Left lung (tissue), 4 donors: ENCODE measurements at regions not wholly inside any gene's neighbourhood (a gene's known extent, or its start where the extent isn't known, plus 50 kb on each side); places are given as distances from the start of the nearest gene placed in this dataset.

ENCODE experiments used
- ATAC-seq: fragments of 200-7000 bp; cut with Tn5 transposase; one replicate; pipeline ENCODE4 v1.9.1; 2020; ENCODE audit warnings: moderate library complexity
- DNase-seq, 4 donors: peaks; one replicate each; pipeline ENCODE4 v3.0.0-alpha.2; 2013 to 2020
- H3K27ac ChIP-seq, 2 donors: fragments of 200-600 bp; sonication (generic) in 1 of 2; one replicate each; pipeline versions ENCODE4 v1.5.0 to v1.8.0; 2020 to 2021
- H3K27me3 ChIP-seq, 2 donors: fragments of 200-600 bp; sonication (generic) in 1 of 2; one replicate each; pipeline versions ENCODE4 v1.5.0 to v1.8.0; 2020 to 2021
- H3K36me3 ChIP-seq, 2 donors: fragments of 200-600 bp; sonication (generic) in 1 of 2; one replicate each; pipeline versions ENCODE4 v1.5.0 to v1.8.0; 2020 to 2021
- H3K4me1 ChIP-seq, 2 donors: fragments of 200-600 bp; one replicate each; pipeline ENCODE4 v1.8.0; 2021
- H3K4me3 ChIP-seq, 2 donors: fragments of 200-600 bp; sonication (generic) in 1 of 2; one replicate each; pipeline versions ENCODE4 v1.5.0 to v1.8.0; 2020 to 2021; ENCODE audit warnings: mild to moderate bottlenecking in 1 of 2
- H3K9me3 ChIP-seq, 2 donors: fragments of 200-600 bp; sonication (generic) in 1 of 2; one replicate each; pipeline versions ENCODE4 v1.5.0 to v1.8.0; 2020 to 2021
- intact Hi-C, 2 donors: fragments of 100-400 bp; cut with DNase I; formaldehyde crosslinking; loops; one replicate each; pipeline versions ENCODE4 v1.11.2 to v1.14.2; 2022
- TF ChIP-seq, protein P1 (sequence below), 2 donors: fragments of 200-600 bp; sonication (generic) in 1 of 2; IDR thresholded peaks; one replicate each; pipeline versions ENCODE4 v1.5.0 to v1.8.0; 2021; ENCODE audit warnings: antibody characterized with exemption in 2 of 2
- donor health status: DM: no; HTN: yes; CAD: no.
- donor health status: DM: no; HTN: no; CAD: no.

DNA sequence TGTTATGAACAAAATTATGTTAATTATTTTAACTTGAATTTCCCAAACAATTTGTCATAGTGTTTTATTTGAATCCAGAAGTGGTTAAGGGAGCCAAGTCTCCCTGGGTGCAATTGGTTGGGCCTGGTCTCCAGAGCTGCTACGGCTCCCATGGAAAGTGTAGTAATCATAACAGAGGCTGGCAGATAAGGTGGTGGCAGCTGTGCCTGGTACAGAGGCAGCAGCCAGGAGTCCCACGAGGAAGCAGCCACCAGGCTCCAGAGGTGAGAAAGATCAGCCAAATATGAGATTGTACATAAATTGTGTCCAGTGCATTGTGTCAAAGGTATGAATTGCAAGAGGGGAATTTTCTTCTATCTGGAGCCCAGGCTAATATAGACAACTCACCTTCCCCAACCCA lies 368.9 kb upstream of the PTBP2 start:
- Histone ChIP-seq H3K9me3 (no peaks in the 10 kb centered on the region), H3K27me3 (no peaks in the 10 kb centered on the region), H3K4me3 (no peak overlapping the region), H3K4me1 (no peaks in the 10 kb centered on the region), H3K27ac (no peak overlapping the region), H3K36me3 (no peaks in the 10 kb centered on the region)
- DNase-seq = no peak
- intact Hi-C loops = no loop called here
- ATAC-seq = no peak
- TF ChIP-seq, protein P1, sequence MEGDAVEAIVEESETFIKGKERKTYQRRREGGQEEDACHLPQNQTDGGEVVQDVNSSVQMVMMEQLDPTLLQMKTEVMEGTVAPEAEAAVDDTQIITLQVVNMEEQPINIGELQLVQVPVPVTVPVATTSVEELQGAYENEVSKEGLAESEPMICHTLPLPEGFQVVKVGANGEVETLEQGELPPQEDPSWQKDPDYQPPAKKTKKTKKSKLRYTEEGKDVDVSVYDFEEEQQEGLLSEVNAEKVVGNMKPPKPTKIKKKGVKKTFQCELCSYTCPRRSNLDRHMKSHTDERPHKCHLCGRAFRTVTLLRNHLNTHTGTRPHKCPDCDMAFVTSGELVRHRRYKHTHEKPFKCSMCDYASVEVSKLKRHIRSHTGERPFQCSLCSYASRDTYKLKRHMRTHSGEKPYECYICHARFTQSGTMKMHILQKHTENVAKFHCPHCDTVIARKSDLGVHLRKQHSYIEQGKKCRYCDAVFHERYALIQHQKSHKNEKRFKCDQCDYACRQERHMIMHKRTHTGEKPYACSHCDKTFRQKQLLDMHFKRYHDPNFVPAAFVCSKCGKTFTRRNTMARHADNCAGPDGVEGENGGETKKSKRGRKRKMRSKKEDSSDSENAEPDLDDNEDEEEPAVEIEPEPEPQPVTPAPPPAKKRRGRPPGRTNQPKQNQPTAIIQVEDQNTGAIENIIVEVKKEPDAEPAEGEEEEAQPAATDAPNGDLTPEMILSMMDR (IDR thresholded peaks at IDR 0.05) = no peak

DNA sequence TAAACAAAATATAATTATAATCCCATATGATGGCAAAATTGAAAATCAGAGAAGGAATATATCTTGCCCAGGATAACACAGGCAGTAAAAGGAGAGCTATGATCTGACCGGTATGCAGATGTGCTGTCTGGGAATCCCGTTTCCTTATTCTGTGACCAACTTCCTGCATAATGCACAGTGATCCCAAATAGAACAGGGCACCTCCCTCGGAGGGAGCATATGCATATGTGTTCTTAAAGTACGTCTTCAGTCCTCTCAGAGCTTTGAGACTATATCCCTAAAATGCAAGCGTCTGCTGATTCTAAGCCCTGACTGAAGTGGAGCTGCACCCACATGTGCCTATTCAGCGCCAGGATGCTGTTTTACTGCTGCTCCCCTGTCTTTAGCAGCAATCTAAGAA lies 366.1 kb upstream of the PTBP2 start:
- Histone ChIP-seq H3K4me3 (no peak overlapping the region), H3K4me1 (peaks cover 0 to 3% of the 10 kb centered on the region in 2 donors), H3K9me3 (no peaks in the 10 kb centered on the region), H3K27me3 (no peaks in the 10 kb centered on the region), H3K27ac (no peak overlapping the region), H3K36me3 (no peaks in the 10 kb centered on the region)
- intact Hi-C loops = no loop called here
- ATAC-seq = no peak
- DNase-seq = no peak
- TF ChIP-seq, protein P1 (IDR thresholded peaks at IDR 0.05) = no peak

DNA sequence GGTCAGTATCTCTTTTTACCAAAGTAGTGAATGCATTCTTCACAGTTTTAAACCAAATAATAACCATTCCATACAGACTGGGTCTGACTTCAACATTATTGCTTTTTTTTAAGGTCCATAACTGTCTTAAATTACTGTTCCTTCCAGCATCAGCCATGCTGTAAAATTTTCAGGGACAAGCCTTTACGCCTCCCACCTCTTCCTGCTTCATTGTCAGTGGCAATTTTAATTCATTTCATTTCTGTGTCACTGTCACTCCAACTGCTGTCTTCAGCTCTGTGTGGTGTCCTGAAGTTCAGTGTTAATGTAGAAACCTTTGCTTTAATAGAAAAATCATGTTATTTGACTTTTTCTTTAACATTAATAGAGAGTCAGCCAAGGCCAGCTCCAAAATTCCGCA lies 365.6 kb upstream of the PTBP2 start:
- ATAC-seq (no peak), DNase-seq (no peak)
- H3K27me3 ChIP-seq = no peaks in the 10 kb centered on the region
- TF ChIP-seq, protein P1 (IDR thresholded peaks at IDR 0.05) = no peak
- peaks cover 0 to 6% of the 10 kb centered on the region in 2 donors for H3K4me1 ChIP-seq
- no peak overlapping the region for H3K4me3 ChIP-seq
- intact Hi-C loops = no loop called here
- H3K9me3 ChIP-seq = no peaks in the 10 kb centered on the region
- no peak overlapping the region for H3K27ac ChIP-seq
- no peaks in the 10 kb centered on the region for H3K36me3 ChIP-seq

DNA sequence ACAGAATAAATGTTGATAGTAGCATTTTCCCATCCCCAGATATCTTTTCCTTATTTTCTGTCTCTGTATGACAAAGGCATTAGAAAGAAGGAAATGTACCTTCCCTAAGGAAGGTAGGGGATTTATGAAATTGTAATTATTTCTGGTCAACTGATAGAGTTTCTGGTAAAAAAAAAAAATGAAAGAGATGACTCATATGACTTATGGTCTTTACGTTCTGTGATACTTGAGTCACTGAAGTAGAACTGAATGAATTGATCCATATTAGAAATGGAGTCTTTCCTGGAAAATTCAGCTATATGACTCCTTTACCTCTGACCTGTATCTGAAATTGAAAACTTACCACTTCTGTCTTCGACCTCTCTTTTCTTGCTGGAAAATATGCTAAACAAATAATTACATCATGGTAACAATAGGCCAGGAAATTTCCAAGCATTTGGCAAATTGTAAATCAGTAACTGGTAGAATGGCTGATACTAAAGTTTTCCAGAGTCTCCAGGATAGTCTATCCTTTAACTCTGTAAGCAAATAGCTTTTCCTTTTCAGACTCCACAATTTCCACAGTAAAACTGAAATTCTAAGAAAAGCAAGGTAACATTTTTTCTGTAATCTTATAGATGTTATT lies 364.3 kb upstream of the PTBP2 start:
- DNase-seq (no peak), ATAC-seq (no peak)
- H3K27me3 ChIP-seq = no peaks in the 10 kb centered on the region
- no peak overlapping the region for H3K27ac ChIP-seq
- intact Hi-C loops = no loop called here
- H3K9me3 ChIP-seq = no peaks in the 10 kb centered on the region
- H3K4me3 ChIP-seq = no peak overlapping the region
- H3K36me3 ChIP-seq = no peaks in the 10 kb centered on the region
- peaks cover 0 to 8% of the 10 kb centered on the region in 2 donors for H3K4me1 ChIP-seq
- TF ChIP-seq, protein P1 (IDR thresholded peaks at IDR 0.05) = no peak

DNA sequence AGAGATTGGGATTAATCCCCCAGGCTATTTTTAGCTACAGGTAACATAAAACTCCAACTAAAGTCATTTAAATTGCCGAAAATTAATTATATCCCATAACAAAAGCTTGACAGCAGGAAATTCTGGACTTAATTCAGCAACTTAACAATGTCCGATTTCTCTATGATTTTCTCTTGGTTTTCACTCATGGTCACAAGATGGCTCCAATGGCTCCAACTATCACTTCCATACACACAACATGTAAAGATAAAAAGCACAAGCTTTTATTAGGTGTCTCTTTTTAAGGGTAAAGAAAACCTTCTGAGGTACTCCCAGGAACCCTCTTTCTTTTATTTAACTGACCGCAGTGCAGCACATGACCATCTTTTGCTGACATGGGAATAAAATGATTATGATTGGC lies 363.5 kb upstream of the PTBP2 start:
- no peak for DNase-seq
- H3K9me3 ChIP-seq = no peaks in the 10 kb centered on the region
- ATAC-seq = no peak
- H3K27ac ChIP-seq = no peak overlapping the region
- TF ChIP-seq, protein P1 (IDR thresholded peaks at IDR 0.05) = no peak
- H3K27me3 ChIP-seq = no peaks in the 10 kb centered on the region
- no peak overlapping the region for H3K4me3 ChIP-seq
- no peaks in the 10 kb centered on the region for H3K36me3 ChIP-seq
- intact Hi-C loops = no loop called here
- H3K4me1 ChIP-seq = peaks cover 0 to 8% of the 10 kb centered on the region in 2 donors
